SK-N-SH (cell line): ENCODE measurements at regions not wholly inside any gene's neighbourhood (a gene's known extent, or its start where the extent isn't known, plus 50 kb on each side); places are given as distances from the start of the nearest gene placed in this dataset.

Source experiments
- CTCF ChIA-PET: fragments of 300-600, 350-600 bp; formaldehyde crosslinking; extraction: SDS; loops from one replicate; lab custom pipeline; 2021; lab: Yijun Ruan, JAX
- POLR2A ChIA-PET: fragments of 350-600 bp; sonication (Branson Sonifier 250); formaldehyde crosslinking; extraction: SDS; loops from one replicate; lab custom pipeline; 2020; ENCODE audit warnings: antibody characterized with exemption, inconsistent platforms; lab: Yijun Ruan, JAX
- DNase-seq: peaks from one replicate; pipeline ENCODE4 v3.0.0; 2012
- H2AFZ ChIP-seq: fragments of 200-600 bp; sonication (generic); 2 replicates; pipeline ENCODE4 v1.8.1; 2016; ENCODE audit warnings: antibody characterized with exemption, mild to moderate bottlenecking, low read depth
- H3F3A ChIP-seq: fragments of 200-600 bp; sonication (generic); replicated peaks from 2 replicates; pipeline ENCODE3; 2016; ENCODE audit warnings: antibody characterized with exemption, mild to moderate bottlenecking; ENCODE audit not compliant: insufficient read depth
- H3K27ac ChIP-seq, 2 experiments: fragments of 200-500 bp in 1 of 2; fragments of 200-600 bp in 1 of 2; sonication (Bioruptor generic) in 1 of 2; sonication (generic), shearing (Covaris generic) in 1 of 2; 2 replicates each; pipeline versions ENCODE4 v1.5.1 to v1.6.1; 2014 to 2016; ENCODE audit warnings: low read depth in 2 of 2, inconsistent platforms in 1 of 2, low read length in 1 of 2, mild to moderate bottlenecking in 1 of 2, mixed read lengths in 1 of 2
- H3K27me3 ChIP-seq: fragments of 200-600 bp; sonication (generic), shearing (Covaris generic); 2 replicates; pipeline ENCODE4 v1.6.1; 2016; ENCODE audit warnings: mixed run types; ENCODE audit not compliant: insufficient read depth
- H3K36me3 ChIP-seq, 2 experiments: fragments of 200-500 bp in 1 of 2; fragments of 200-600 bp in 1 of 2; sonication (Bioruptor generic) in 1 of 2; sonication (generic) in 1 of 2; replicated peaks in 1 of 2; 2 replicates each; pipeline versions ENCODE3 to v1.5.1; 2014 to 2016; ENCODE audit warnings: low read length in 1 of 2, mild to moderate bottlenecking in 1 of 2; ENCODE audit not compliant: insufficient read depth in 2 of 2, control insufficient read depth in 1 of 2
- H3K4me1 ChIP-seq, 2 experiments: fragments of 200-500 bp in 1 of 2; fragments of 200-600 bp in 1 of 2; sonication (Bioruptor generic) in 1 of 2; sonication (generic), shearing (Covaris generic) in 1 of 2; 2 replicates each; pipeline versions ENCODE4 v1.5.1 to v1.6.1; 2014 to 2016; ENCODE audit warnings: low read depth in 1 of 2, low read length in 1 of 2, mixed run types in 1 of 2; ENCODE audit not compliant: insufficient read depth in 2 of 2, control insufficient read depth in 1 of 2
- H3K4me2 ChIP-seq: fragments of 200-600 bp; sonication (generic), shearing (Covaris generic); 2 replicates; pipeline ENCODE4 v1.6.1; 2017; ENCODE audit warnings: mixed run types
- H3K4me3 ChIP-seq, 2 experiments: fragments of 200-500 bp in 1 of 2; fragments of 200-600 bp in 1 of 2; sonication (Bioruptor generic) in 1 of 2; sonication (generic), shearing (Covaris generic) in 1 of 2; 2 replicates each; pipeline versions ENCODE4 v1.5.1 to v1.8.1; 2014 to 2016; ENCODE audit warnings: low read depth in 2 of 2, inconsistent platforms in 1 of 2, low read length in 1 of 2, mild to moderate bottlenecking in 1 of 2, mixed read lengths in 1 of 2, moderate library complexity in 1 of 2
- H3K79me2 ChIP-seq: fragments of 200-600 bp; sonication (generic); 2 replicates; pipeline ENCODE4 v1.8.1; 2017; ENCODE audit warnings: mild to moderate bottlenecking; ENCODE audit not compliant: insufficient read depth
- H3K9ac ChIP-seq: fragments of 200-600 bp; sonication (generic); 2 replicates; pipeline ENCODE4 v1.6.1; 2017; ENCODE audit warnings: mixed run types
- H3K9me2 ChIP-seq: fragments of 200-600 bp; sonication (generic); 2 replicates; pipeline ENCODE4 v1.6.1; 2017; ENCODE audit warnings: mixed run types
- H3K9me3 ChIP-seq: fragments of 200-600 bp; sonication (generic); 2 replicates; pipeline ENCODE4 v1.6.1; 2017; ENCODE audit warnings: mixed run types, mild to moderate bottlenecking, moderate library complexity
- H4K20me1 ChIP-seq: fragments of 200-600 bp; sonication (generic); 2 replicates; pipeline ENCODE4 v1.6.1; 2017; ENCODE audit warnings: mild to moderate bottlenecking, mixed run types; ENCODE audit not compliant: insufficient read depth
- CHD2 ChIP-seq: fragments of 150-350 bp; IDR thresholded peaks from 2 replicates; pipeline ENCODE4 v1.6.1; 2018; ENCODE audit warnings: low read length; ENCODE audit not compliant: partially characterized antibody
- EZH2phosphoT487 ChIP-seq: fragments of 200-600 bp; sonication (generic); IDR thresholded peaks from 2 replicates; pipeline ENCODE4 v1.6.1; 2017; ENCODE audit warnings: low read depth, mixed run types, mild to moderate bottlenecking, antibody characterized with exemption, moderate library complexity, borderline replicate concordance
- GABPA ChIP-seq: IDR thresholded peaks from 2 replicates; pipeline ENCODE4 v1.4.0; 2012; ENCODE audit warnings: low read depth, mild to moderate bottlenecking
- IRF3 ChIP-seq: fragments of 150-350 bp; IDR thresholded peaks from 2 replicates; pipeline ENCODE4 v1.6.1; 2016; ENCODE audit warnings: mild to moderate bottlenecking, low read depth, low read length
- JUND ChIP-seq: IDR thresholded peaks from 2 replicates; pipeline ENCODE4 v1.4.0; 2012
- MEF2A ChIP-seq: IDR thresholded peaks from 2 replicates; pipeline ENCODE4 v1.4.0; 2012; ENCODE audit warnings: low read depth, borderline replicate concordance
- MXI1 ChIP-seq: IDR thresholded peaks from 2 replicates; pipeline ENCODE4 v1.6.1; 2012; ENCODE audit warnings: mild to moderate bottlenecking, low read depth, low read length, improper control_type of control experiment
- NFIC ChIP-seq: IDR thresholded peaks from 2 replicates; pipeline ENCODE4 v1.4.0; 2012; ENCODE audit warnings: borderline replicate concordance
- NRF1 ChIP-seq: IDR thresholded peaks from 2 replicates; pipeline ENCODE4 v1.6.1; 2012; ENCODE audit warnings: low read depth, mild to moderate bottlenecking, low read length
- RAD21 ChIP-seq: IDR thresholded peaks from 2 replicates; pipeline ENCODE4 v1.6.1; 2012; ENCODE audit warnings: mild to moderate bottlenecking, low read length
- RCOR1 ChIP-seq: fragments of 150-350 bp; IDR thresholded peaks from 2 replicates; pipeline ENCODE4 v1.6.1; 2017; ENCODE audit warnings: antibody characterized with exemption, low read length
- RFX5 ChIP-seq: IDR thresholded peaks from 2 replicates; pipeline ENCODE4 v1.6.1; 2012; ENCODE audit warnings: mild to moderate bottlenecking, improper control_type of control experiment, low read length
- RXRA ChIP-seq: IDR thresholded peaks from 2 replicates; pipeline ENCODE4 v1.4.0; 2012; ENCODE audit warnings: low read depth, mild to moderate bottlenecking, borderline replicate concordance
- SMC3 ChIP-seq: IDR thresholded peaks from 2 replicates; pipeline ENCODE4 v1.6.1; 2012; ENCODE audit warnings: low read depth, low read length, improper control_type of control experiment
- TAF1 ChIP-seq: IDR thresholded peaks from 2 replicates; pipeline ENCODE4 v1.6.1; 2012; ENCODE audit warnings: low read depth, mild to moderate bottlenecking, low read length, moderate library complexity, borderline replicate concordance
- TCF12 ChIP-seq: IDR thresholded peaks from 2 replicates; pipeline ENCODE4 v1.4.0; 2012
- TEAD4 ChIP-seq: IDR thresholded peaks from 2 replicates; pipeline ENCODE4 v1.4.0; 2012; ENCODE audit warnings: mild to moderate bottlenecking, borderline replicate concordance; ENCODE audit not compliant: insufficient read depth
- WGBS: methylation state at CpG from one replicate; pipeline ENCODE4 v1.1.6; 2017; ENCODE audit warnings: low lambda C conversion rate; 5-methylcytosine and 5-hydroxymethylcytosine counted together
- TF ChIP-seq, protein P1 (sequence below): fragments of 200-600 bp; sonication (generic); IDR thresholded peaks from 2 replicates; pipeline ENCODE4 v1.6.1; 2017; ENCODE audit warnings: antibody characterized with exemption, mild to moderate bottlenecking, moderate library complexity
- TF ChIP-seq, protein P2 (sequence below): IDR thresholded peaks from 2 replicates; pipeline ENCODE4; 2012
- TF ChIP-seq, protein P3 (sequence below): IDR thresholded peaks from 2 replicates; pipeline ENCODE4 v1.4.0; 2012; ENCODE audit warnings: low read depth, borderline replicate concordance

- no peak overlapping the region for H3K4me3 ChIP-seq
- CTCF ChIA-PET, result interaction anchor here (0.6 to 4.6 kb wide), 37 partner anchors 8 to 1421 kb away, joined by 3 to 27 read pairs (median 4); no protein-coding TSS in a partner anchor
- TF ChIP-seq RCOR1, result peak; percentile 22; the same call in 1 of the 2 replicates
- TF ChIP-seq RXRA, result no peak
- no peak for TF ChIP-seq MEF2A
- no peak for TF ChIP-seq RFX5
- TF ChIP-seq TEAD4, result no peak
- no peak for TF ChIP-seq TCF12
- TF ChIP-seq SMC3, result peak; percentile 80
- no peak for TF ChIP-seq GABPA
- TF ChIP-seq RAD21, result peak; percentile 94
- TF ChIP-seq, protein P1, sequence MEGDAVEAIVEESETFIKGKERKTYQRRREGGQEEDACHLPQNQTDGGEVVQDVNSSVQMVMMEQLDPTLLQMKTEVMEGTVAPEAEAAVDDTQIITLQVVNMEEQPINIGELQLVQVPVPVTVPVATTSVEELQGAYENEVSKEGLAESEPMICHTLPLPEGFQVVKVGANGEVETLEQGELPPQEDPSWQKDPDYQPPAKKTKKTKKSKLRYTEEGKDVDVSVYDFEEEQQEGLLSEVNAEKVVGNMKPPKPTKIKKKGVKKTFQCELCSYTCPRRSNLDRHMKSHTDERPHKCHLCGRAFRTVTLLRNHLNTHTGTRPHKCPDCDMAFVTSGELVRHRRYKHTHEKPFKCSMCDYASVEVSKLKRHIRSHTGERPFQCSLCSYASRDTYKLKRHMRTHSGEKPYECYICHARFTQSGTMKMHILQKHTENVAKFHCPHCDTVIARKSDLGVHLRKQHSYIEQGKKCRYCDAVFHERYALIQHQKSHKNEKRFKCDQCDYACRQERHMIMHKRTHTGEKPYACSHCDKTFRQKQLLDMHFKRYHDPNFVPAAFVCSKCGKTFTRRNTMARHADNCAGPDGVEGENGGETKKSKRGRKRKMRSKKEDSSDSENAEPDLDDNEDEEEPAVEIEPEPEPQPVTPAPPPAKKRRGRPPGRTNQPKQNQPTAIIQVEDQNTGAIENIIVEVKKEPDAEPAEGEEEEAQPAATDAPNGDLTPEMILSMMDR, result peak; percentile 82
- no peaks in the 10 kb centered on the region for H4K20me1 ChIP-seq
- WGBS, result 58% methylated on average over 6 of the region's 6 CpGs
- H3K27ac ChIP-seq, result no peak overlapping the region
- no peak overlapping the region for H3K4me2 ChIP-seq
- H3K9me3 ChIP-seq, result no peaks in the 10 kb centered on the region
- H3K79me2 ChIP-seq, result no peaks in the 10 kb centered on the region
- no peaks in the 10 kb centered on the region for H3K27me3 ChIP-seq
- H3K36me3 ChIP-seq, result no peaks in the 10 kb centered on the region
- peak; percentile 27 for DNase-seq
- no peaks in the 10 kb centered on the region for H3K9me2 ChIP-seq
- H3K4me1 ChIP-seq, result no peaks in the 10 kb centered on the region; a peak in 1 of 4 replicates
- no peak overlapping the region for H3K9ac ChIP-seq
- H2AFZ ChIP-seq, result peak overlapping the region; percentile 27; the same call in 1 of the 2 replicates
- POLR2A ChIA-PET, result no interaction called here
- no peaks in the 10 kb centered on the region for H3F3A ChIP-seq
These were observed 507.8 kb downstream of the MAT2B start for GRCh38 chr5:164013077-164013670.

DNA sequence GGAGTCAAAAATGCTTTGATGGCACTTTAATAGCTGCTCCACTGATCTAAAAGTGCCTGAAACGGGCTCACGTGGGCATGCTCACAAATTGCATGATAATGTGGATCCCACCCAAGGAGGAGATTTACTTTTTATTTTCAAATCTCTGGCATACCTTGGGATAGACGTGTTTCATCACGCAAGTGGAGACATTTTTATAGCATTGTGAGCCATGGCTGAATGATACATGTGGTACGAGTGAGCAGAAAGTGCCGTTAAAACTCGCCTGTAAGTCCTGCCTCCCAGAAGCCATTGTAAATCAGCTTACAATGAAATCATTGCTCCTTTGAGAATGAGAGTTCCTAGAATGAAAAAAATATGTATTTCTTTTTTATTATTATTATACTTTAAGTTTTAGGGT is 514.7 kb downstream of the MAT2B start:
- Histone ChIP-seq H3K4me2 (no peak overlapping the region), H3K36me3 (no peaks in the 10 kb centered on the region), H3K9me3 (no peaks in the 10 kb centered on the region), H4K20me1 (no peaks in the 10 kb centered on the region), H3F3A (no peaks in the 10 kb centered on the region), H3K4me1 (no peaks in the 10 kb centered on the region), H3K9ac (no peak overlapping the region), H3K27me3 (no peaks in the 10 kb centered on the region), H3K27ac (no peak overlapping the region), H2AFZ (no peak overlapping the region), H3K4me3 (no peak overlapping the region), H3K79me2 (no peaks in the 10 kb centered on the region), H3K9me2 (no peaks in the 10 kb centered on the region)
- TF ChIP-seq, protein P2, sequence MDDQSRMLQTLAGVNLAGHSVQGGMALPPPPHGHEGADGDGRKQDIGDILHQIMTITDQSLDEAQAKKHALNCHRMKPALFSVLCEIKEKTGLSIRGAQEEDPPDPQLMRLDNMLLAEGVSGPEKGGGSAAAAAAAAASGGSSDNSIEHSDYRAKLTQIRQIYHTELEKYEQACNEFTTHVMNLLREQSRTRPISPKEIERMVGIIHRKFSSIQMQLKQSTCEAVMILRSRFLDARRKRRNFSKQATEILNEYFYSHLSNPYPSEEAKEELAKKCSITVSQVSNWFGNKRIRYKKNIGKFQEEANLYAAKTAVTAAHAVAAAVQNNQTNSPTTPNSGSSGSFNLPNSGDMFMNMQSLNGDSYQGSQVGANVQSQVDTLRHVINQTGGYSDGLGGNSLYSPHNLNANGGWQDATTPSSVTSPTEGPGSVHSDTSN, result no peak
- TF ChIP-seq IRF3, result no peak
- TF ChIP-seq, protein P3, sequence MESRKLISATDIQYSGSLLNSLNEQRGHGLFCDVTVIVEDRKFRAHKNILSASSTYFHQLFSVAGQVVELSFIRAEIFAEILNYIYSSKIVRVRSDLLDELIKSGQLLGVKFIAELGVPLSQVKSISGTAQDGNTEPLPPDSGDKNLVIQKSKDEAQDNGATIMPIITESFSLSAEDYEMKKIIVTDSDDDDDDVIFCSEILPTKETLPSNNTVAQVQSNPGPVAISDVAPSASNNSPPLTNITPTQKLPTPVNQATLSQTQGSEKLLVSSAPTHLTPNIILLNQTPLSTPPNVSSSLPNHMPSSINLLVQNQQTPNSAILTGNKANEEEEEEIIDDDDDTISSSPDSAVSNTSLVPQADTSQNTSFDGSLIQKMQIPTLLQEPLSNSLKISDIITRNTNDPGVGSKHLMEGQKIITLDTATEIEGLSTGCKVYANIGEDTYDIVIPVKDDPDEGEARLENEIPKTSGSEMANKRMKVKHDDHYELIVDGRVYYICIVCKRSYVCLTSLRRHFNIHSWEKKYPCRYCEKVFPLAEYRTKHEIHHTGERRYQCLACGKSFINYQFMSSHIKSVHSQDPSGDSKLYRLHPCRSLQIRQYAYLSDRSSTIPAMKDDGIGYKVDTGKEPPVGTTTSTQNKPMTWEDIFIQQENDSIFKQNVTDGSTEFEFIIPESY, result no peak
- TF ChIP-seq TAF1, result no peak
- TF ChIP-seq MXI1, result no peak
- no peak for TF ChIP-seq CHD2
- no peak for TF ChIP-seq RAD21
- TF ChIP-seq RFX5, result no peak
- TF ChIP-seq JUND, result no peak
- no peak for TF ChIP-seq GABPA
- no peak for TF ChIP-seq EZH2phosphoT487
- TF ChIP-seq RCOR1, result no peak
- TF ChIP-seq RXRA, result no peak
- no peak for TF ChIP-seq NFIC
- no peak for TF ChIP-seq NRF1
- POLR2A ChIA-PET, result no interaction called here
- DNase-seq, result no peak
- 72% methylated on average over 7 of the region's 7 CpGs for WGBS
- CTCF ChIA-PET, result interaction anchor here (1.7 kb wide), 1 partner anchor 455 kb away, joined by 7 read pairs; no protein-coding TSS in a partner anchor
